Neural crest cell (in vitro differentiated cells): ENCODE measurements at regions not wholly inside any gene's neighbourhood (a gene's known extent, or its start where the extent isn't known, plus 50 kb on each side); places are given as distances from the start of the nearest gene placed in this dataset.

Experiments
- DNase-seq: peaks from one replicate; pipeline ENCODE4 v3.0.0; 2021; ENCODE audit warnings: low read depth, mixed read lengths, low spot score
- H3K27ac Mint-ChIP-seq: one replicate; pipeline ENCODE4 v1.8.0; 2021; ENCODE audit warnings: mild to moderate bottlenecking, mixed read lengths; ENCODE audit not compliant: unreplicated experiment
- H3K27me3 Mint-ChIP-seq: 2 replicates; pipeline ENCODE4 v1.8.0; 2021; ENCODE audit warnings: low read depth, mild to moderate bottlenecking, mixed read lengths
- H3K36me3 Mint-ChIP-seq: 2 replicates; pipeline ENCODE4 v1.8.0; 2021; ENCODE audit warnings: low read depth, mild to moderate bottlenecking, mixed read lengths
- H3K4me1 Mint-ChIP-seq: 2 replicates; pipeline ENCODE4 v1.8.0; 2021; ENCODE audit warnings: mixed read lengths
- H3K4me3 Mint-ChIP-seq: one replicate; pipeline ENCODE4 v1.8.0; 2021; ENCODE audit warnings: mild to moderate bottlenecking, mixed read lengths
- H3K9me3 Mint-ChIP-seq: 2 replicates; pipeline ENCODE4 v1.8.0; 2021; ENCODE audit warnings: mixed read lengths
- CTCF ChIP-seq: fragments of 200-600 bp; sonication (generic); conservative IDR thresholded peaks from 2 replicates; pipeline ENCODE4 v1.5.0; 2021; ENCODE audit warnings: antibody characterized with exemption, mild to moderate bottlenecking

- Mint-ChIP-seq H3K4me3 (no peak overlapping the region), H3K27ac (no peak overlapping the region), H3K9me3 (no peaks in the 10 kb centered on the region), H3K36me3 (no peaks in the 10 kb centered on the region), H3K4me1 (peaks cover 14% of the 10 kb centered on the region), H3K27me3 (peaks cover 4% of the 10 kb centered on the region)
- TF ChIP-seq CTCF = no peak
- DNase-seq = no peak
Observed at GRCh38 chr1:38507563-38507962, 352.0 kb downstream of the RRAGC start.

- Mint-ChIP-seq H3K9me3 (no peaks in the 10 kb centered on the region), H3K27me3 (peaks cover 3% of the 10 kb centered on the region), H3K36me3 (no peaks in the 10 kb centered on the region), H3K4me1 (peaks cover 18% of the 10 kb centered on the region), H3K4me3 (no peak overlapping the region), H3K27ac (no peak overlapping the region)
- no peak for TF ChIP-seq CTCF
- no peak for DNase-seq
Observed at GRCh38 chr1:38505944-38506343, 353.6 kb downstream of the RRAGC start.

DNA sequence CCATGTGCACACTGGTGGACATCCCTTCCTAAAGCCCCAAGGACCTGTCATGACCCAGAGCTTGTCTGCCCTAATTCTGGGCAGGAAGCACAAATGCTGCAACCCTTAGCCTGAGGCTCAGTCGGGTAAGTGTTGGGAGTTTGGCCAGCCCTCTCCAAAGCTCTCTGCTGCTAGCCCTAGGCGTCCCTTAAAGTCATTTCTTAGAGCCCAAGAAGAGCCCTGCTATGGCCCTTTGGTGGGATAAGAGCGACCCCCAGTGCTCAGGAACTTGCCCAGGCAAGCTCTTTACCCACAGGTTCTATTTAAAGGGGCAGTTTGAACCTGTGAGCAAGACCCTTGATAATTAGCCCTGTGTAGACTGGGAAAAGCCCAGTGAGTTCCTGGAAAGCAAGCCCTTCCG lies 356.8 kb downstream of the RRAGC start:
- peak; percentile 37 for DNase-seq
- Mint-ChIP-seq H3K36me3 (no peaks in the 10 kb centered on the region), H3K9me3 (no peaks in the 10 kb centered on the region), H3K4me1 (peaks cover 31% of the 10 kb centered on the region), H3K27ac (no peak overlapping the region), H3K27me3 (no peaks in the 10 kb centered on the region), H3K4me3 (no peak overlapping the region)
- no peak for TF ChIP-seq CTCF

DNA sequence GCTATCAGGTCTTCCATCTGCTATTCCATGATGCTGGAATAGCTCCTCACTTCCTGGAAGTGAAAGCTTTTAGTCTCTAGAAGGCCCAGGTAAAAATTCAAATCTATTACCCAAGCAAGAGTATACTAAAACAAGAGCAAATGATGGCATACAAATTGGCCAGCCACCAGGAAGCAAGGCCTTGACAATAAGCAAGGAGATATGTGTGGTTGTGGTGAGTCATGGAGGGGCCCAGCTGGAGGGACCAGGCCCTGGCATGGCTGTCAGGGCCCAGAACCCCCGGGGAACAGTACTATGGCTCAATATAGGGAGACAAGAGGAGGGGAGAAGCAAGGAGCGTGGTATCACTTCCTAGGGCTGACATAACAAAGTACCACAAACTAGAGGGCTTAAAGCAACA lies 358.7 kb downstream of the RRAGC start:
- no peak overlapping the region for H3K27ac Mint-ChIP-seq
- no peak for TF ChIP-seq CTCF
- no peak for DNase-seq
- H3K9me3 Mint-ChIP-seq = no peaks in the 10 kb centered on the region
- H3K4me3 Mint-ChIP-seq = no peak overlapping the region
- H3K4me1 Mint-ChIP-seq = peaks cover 40% of the 10 kb centered on the region
- H3K27me3 Mint-ChIP-seq = no peaks in the 10 kb centered on the region
- no peaks in the 10 kb centered on the region for H3K36me3 Mint-ChIP-seq

DNA sequence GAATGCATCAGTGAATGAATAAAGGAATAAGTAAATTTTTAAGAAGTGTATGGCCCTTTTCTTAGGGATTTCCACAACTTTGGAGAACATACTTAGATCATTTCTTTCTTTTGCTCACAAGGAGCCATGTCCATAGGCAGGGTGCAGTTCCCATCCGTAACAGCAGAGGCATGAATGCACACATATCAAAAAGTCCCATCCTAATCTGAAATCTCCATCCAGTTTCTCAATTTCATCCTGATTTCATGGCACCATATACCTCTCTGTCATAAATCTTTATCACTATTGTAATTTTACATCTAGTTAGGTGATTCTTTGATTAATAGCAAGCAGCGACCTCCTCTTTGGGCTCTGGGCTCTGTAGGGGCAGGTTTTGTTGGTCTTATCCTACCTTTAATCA lies 359.2 kb downstream of the RRAGC start:
- Mint-ChIP-seq H3K36me3 (no peaks in the 10 kb centered on the region), H3K4me1 (peaks cover 40% of the 10 kb centered on the region), H3K9me3 (no peaks in the 10 kb centered on the region), H3K27ac (no peak overlapping the region), H3K27me3 (no peaks in the 10 kb centered on the region), H3K4me3 (no peak overlapping the region)
- peak; percentile 60 for TF ChIP-seq CTCF
- no peak for DNase-seq

GRCh38 chr1:38498686-38499085 lies 360.9 kb downstream of the RRAGC start:
- TF ChIP-seq CTCF = no peak
- Mint-ChIP-seq H3K4me3 (peak overlapping the region; percentile 14), H3K9me3 (peaks cover 2% of the 10 kb centered on the region), H3K36me3 (no peaks in the 10 kb centered on the region), H3K4me1 (peaks cover 40% of the 10 kb centered on the region), H3K27ac (peak overlapping the region; percentile 39), H3K27me3 (no peaks in the 10 kb centered on the region)
- DNase-seq = no peak
